Liver (tissue), 8 donors: ENCODE measurements at regions not wholly inside any gene's neighbourhood (a gene's known extent, or its start where the extent isn't known, plus 50 kb on each side); places are given as distances from the start of the nearest gene placed in this dataset.
"Not testable (repeated sequence)": the region's sequence is repeated elsewhere in the genome, so short reads cannot be mapped to it uniquely, and the experiment has no call there.

Experiments
- DNase-seq: peaks from one replicate; pipeline ENCODE4 v3.0.0-alpha.2; 2017; ENCODE audit warnings: low spot score
- H3K27ac ChIP-seq, 2 donors: one replicate each; pipeline ENCODE4 v1.7.0; 2013; ENCODE audit warnings: inconsistent platforms in 2 of 2, low read length in 2 of 2, control low read depth in 1 of 2, low read depth in 1 of 2, mild to moderate bottlenecking in 1 of 2
- H3K27me3 ChIP-seq, 4 donors: one replicate each; pipeline versions ENCODE4 v1.6.1 to v1.7.0; 2013; ENCODE audit warnings: low read length in 3 of 4, inconsistent platforms in 1 of 4, mild to moderate bottlenecking in 1 of 4, moderate library complexity in 1 of 4; ENCODE audit not compliant: control insufficient read depth in 4 of 4, insufficient read depth in 4 of 4
- H3K36me3 ChIP-seq, 4 donors: one replicate each; pipeline versions ENCODE4 v1.6.1 to v1.7.0; 2013; ENCODE audit warnings: low read length in 3 of 4, mild to moderate bottlenecking in 3 of 4, low read depth in 1 of 4, moderate library complexity in 1 of 4; ENCODE audit not compliant: control insufficient read depth in 4 of 4, insufficient read depth in 3 of 4
- H3K4me1 ChIP-seq, 4 donors: one replicate each; pipeline versions ENCODE4 v1.6.1 to v1.7.0; 2013; ENCODE audit warnings: low read length in 3 of 4, mild to moderate bottlenecking in 3 of 4, moderate library complexity in 1 of 4; ENCODE audit not compliant: control insufficient read depth in 4 of 4, insufficient read depth in 4 of 4
- H3K4me3 ChIP-seq, 3 donors: one replicate each; pipeline versions ENCODE4 v1.6.1 to v1.7.0; 2013; ENCODE audit warnings: low read length in 3 of 3, control low read depth in 1 of 3, low read depth in 1 of 3, mild to moderate bottlenecking in 1 of 3
- H3K9ac ChIP-seq, 2 donors: one replicate each; pipeline ENCODE4 v1.7.0; 2013; ENCODE audit warnings: low read length in 2 of 2, mild to moderate bottlenecking in 2 of 2, moderate library complexity in 2 of 2, control low read depth in 1 of 2, low read depth in 1 of 2
- H3K9me3 ChIP-seq, 4 donors: one replicate each; pipeline versions ENCODE4 v1.6.1 to v1.7.0; 2013; ENCODE audit warnings: low read length in 3 of 4; ENCODE audit not compliant: control insufficient read depth in 4 of 4
- EGR1 ChIP-seq, 2 donors: IDR thresholded peaks; 2 replicates each; pipeline ENCODE4 v1.6.1; 2016 to 2018; ENCODE audit warnings: antibody characterized with exemption in 2 of 2, low read depth in 2 of 2
- FOXA1 ChIP-seq: IDR thresholded peaks from 2 replicates; pipeline ENCODE4 v1.6.1; 2016; ENCODE audit warnings: antibody characterized with exemption
- RAD21 ChIP-seq, 2 donors: IDR thresholded peaks; 2 replicates each; pipeline ENCODE4 v1.6.1; 2016; ENCODE audit warnings: antibody characterized with exemption in 2 of 2, mild to moderate bottlenecking in 2 of 2
- SP1 ChIP-seq: IDR thresholded peaks from 2 replicates; pipeline ENCODE4 v1.6.1; 2018; ENCODE audit warnings: antibody characterized with exemption, mild to moderate bottlenecking
- TAF1 ChIP-seq: conservative IDR thresholded peaks from 2 replicates; pipeline ENCODE4 v1.6.1; 2016; ENCODE audit warnings: antibody characterized with exemption, mild to moderate bottlenecking
- WGBS: extraction: QIAGEN DNeasy Blood & Tissue Kit; methylation state at CpG from one replicate; pipeline ENCODE4 v1.1.7; 2013; 5-methylcytosine and 5-hydroxymethylcytosine counted together
- TF ChIP-seq, protein P1 (sequence below): IDR thresholded peaks from 2 replicates; pipeline ENCODE4 v1.6.1; 2016; ENCODE audit warnings: antibody characterized with exemption, mild to moderate bottlenecking
- TF ChIP-seq, protein P2 (sequence below): IDR thresholded peaks from 2 replicates; pipeline ENCODE4 v1.6.1; 2016; ENCODE audit warnings: antibody characterized with exemption
- TF ChIP-seq, protein P3 (sequence below): fragments of 150-350 bp; IDR thresholded peaks from 2 replicates; pipeline ENCODE4 v1.5.1; 2017; ENCODE audit warnings: improper control_type of control experiment, low read depth, low read length; ENCODE audit not compliant: missing input control
- donor health status: healthy.
- donor health status: healthy.
- donor health status: healthy.
- donor health status: healthy.
- donor health status: healthy.

DNA sequence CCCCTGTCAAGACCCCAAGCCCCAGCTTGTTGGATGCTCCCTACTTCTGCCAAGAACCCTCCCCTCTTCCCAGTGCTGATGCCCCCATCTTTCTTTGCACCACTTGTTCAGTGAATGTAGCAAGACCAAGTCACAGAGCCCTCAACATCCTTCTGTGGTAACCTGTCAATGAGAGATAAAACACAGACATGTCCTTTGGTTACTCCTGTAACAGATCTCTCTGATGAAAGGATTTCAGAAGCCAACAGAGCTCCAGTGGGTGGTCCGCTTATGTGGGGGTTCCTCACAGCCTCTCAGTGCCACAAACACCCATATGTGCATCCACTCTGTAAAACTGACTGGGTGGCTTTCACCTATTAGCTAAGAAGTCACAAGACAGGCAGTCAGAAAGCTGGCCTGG is 93.2 kb upstream of the CST7 start (continued):
- TF ChIP-seq, protein P1, sequence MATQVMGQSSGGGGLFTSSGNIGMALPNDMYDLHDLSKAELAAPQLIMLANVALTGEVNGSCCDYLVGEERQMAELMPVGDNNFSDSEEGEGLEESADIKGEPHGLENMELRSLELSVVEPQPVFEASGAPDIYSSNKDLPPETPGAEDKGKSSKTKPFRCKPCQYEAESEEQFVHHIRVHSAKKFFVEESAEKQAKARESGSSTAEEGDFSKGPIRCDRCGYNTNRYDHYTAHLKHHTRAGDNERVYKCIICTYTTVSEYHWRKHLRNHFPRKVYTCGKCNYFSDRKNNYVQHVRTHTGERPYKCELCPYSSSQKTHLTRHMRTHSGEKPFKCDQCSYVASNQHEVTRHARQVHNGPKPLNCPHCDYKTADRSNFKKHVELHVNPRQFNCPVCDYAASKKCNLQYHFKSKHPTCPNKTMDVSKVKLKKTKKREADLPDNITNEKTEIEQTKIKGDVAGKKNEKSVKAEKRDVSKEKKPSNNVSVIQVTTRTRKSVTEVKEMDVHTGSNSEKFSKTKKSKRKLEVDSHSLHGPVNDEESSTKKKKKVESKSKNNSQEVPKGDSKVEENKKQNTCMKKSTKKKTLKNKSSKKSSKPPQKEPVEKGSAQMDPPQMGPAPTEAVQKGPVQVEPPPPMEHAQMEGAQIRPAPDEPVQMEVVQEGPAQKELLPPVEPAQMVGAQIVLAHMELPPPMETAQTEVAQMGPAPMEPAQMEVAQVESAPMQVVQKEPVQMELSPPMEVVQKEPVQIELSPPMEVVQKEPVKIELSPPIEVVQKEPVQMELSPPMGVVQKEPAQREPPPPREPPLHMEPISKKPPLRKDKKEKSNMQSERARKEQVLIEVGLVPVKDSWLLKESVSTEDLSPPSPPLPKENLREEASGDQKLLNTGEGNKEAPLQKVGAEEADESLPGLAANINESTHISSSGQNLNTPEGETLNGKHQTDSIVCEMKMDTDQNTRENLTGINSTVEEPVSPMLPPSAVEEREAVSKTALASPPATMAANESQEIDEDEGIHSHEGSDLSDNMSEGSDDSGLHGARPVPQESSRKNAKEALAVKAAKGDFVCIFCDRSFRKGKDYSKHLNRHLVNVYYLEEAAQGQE: no peak
- TF ChIP-seq FOXA1: no peak

DNA sequence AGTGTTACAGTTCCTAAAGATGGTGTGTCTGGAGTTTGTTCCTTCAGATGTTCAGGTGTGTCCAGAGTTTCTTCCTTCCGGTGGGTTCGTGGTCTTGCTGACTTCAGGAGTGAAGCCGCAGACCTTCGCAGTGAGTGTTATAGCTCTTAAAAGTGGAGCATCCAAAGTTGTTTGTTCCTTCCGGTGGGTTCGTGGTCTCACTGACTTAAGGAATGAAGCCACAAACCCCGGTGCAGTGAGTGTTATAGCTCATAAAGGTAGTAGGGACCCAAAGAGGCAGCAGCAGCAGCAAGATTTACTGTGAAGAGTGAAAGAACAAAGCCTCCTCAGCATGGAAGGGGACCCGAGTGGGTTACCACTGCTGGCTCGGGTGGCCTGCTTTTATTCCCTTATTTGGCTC is 90.6 kb upstream of the CST7 start:
- H3K9ac ChIP-seq, H3K36me3 ChIP-seq: not testable (repeated sequence)
- 86% methylated on average over 9 of the region's 9 CpGs for WGBS

DNA sequence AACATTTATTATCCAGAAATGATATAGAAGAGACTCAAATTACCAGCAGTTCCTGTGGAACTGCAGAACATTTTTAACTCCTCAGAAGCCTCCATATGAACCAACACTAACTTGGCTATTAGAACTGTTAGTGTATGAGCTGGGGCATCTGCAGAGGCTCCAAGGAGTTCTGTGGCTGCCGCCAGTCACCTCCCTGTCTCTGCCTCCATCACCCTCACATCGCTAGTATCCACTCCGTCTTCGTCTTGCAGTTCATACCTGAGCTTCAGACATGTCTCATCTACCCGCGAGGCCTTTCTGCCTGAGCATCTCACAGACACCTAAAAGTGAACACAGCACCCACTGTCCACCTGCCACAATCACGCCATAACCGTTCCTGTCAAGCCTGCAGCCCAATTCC is 89.5 kb upstream of the CST7 start:
- WGBS: 90% methylated on average over 8 of the region's 8 CpGs
- Histone ChIP-seq H3K36me3 (no peaks in the 10 kb centered on the region), H3K9me3 (peaks cover 0 to 3% (median 2%) of the 10 kb centered on the region in 4 donors)

More for the DNA sequence above, 90.6 kb upstream of the CST7 start:
- H3K9me3 ChIP-seq, H3K4me1 ChIP-seq, H3K27ac ChIP-seq, H3K4me3 ChIP-seq, H3K27me3 ChIP-seq, DNase-seq: not testable (repeated sequence)

More for the DNA sequence above, 89.5 kb upstream of the CST7 start:
- Histone ChIP-seq H3K27ac (no peak overlapping the region), H3K9ac (no peak overlapping the region), H3K4me3 (no peak overlapping the region), H3K4me1 (no peaks in the 10 kb centered on the region), H3K27me3 (no peaks in the 10 kb centered on the region)
- TF ChIP-seq TAF1 (no peak), RAD21 (IDR thresholded peaks at IDR 0.05) (no peak), FOXA1 (no peak), EGR1 (IDR thresholded peaks at IDR 0.05; ENCODE audit: low read depth in 2 of 2) (no peak), SP1 (no peak)
- TF ChIP-seq, protein P2, sequence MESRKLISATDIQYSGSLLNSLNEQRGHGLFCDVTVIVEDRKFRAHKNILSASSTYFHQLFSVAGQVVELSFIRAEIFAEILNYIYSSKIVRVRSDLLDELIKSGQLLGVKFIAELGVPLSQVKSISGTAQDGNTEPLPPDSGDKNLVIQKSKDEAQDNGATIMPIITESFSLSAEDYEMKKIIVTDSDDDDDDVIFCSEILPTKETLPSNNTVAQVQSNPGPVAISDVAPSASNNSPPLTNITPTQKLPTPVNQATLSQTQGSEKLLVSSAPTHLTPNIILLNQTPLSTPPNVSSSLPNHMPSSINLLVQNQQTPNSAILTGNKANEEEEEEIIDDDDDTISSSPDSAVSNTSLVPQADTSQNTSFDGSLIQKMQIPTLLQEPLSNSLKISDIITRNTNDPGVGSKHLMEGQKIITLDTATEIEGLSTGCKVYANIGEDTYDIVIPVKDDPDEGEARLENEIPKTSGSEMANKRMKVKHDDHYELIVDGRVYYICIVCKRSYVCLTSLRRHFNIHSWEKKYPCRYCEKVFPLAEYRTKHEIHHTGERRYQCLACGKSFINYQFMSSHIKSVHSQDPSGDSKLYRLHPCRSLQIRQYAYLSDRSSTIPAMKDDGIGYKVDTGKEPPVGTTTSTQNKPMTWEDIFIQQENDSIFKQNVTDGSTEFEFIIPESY: no peak
- TF ChIP-seq, protein P3, sequence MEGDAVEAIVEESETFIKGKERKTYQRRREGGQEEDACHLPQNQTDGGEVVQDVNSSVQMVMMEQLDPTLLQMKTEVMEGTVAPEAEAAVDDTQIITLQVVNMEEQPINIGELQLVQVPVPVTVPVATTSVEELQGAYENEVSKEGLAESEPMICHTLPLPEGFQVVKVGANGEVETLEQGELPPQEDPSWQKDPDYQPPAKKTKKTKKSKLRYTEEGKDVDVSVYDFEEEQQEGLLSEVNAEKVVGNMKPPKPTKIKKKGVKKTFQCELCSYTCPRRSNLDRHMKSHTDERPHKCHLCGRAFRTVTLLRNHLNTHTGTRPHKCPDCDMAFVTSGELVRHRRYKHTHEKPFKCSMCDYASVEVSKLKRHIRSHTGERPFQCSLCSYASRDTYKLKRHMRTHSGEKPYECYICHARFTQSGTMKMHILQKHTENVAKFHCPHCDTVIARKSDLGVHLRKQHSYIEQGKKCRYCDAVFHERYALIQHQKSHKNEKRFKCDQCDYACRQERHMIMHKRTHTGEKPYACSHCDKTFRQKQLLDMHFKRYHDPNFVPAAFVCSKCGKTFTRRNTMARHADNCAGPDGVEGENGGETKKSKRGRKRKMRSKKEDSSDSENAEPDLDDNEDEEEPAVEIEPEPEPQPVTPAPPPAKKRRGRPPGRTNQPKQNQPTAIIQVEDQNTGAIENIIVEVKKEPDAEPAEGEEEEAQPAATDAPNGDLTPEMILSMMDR: no peak
- no peak for DNase-seq
